ENCODE measurements at regions not wholly inside any gene's neighbourhood (a gene's known extent, or its start where the extent isn't known, plus 50 kb on each side); places are given as distances from the start of the nearest gene placed in this dataset.

DNA sequence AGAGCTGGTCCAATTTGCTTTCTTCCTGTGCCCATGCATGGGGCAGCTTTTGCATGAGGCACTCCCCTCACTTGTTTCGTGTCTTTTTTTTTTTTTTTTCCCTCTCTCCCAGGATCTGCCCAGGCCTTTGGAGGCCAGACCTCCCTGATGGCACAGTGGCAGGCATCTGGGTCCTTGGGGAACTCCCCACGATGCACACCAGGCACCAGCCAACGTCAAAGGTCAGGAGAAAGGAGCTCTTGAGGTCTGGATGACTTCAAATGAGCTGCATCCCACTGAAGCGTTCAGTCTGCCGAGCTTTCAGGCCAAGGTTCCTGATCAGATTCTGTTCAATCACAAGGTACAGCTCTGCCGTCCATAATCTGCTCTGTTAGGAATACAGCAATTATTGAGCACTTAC is 97.2 kb upstream of the CARD11 start:
- TF ChIP-seq, protein P1, sequence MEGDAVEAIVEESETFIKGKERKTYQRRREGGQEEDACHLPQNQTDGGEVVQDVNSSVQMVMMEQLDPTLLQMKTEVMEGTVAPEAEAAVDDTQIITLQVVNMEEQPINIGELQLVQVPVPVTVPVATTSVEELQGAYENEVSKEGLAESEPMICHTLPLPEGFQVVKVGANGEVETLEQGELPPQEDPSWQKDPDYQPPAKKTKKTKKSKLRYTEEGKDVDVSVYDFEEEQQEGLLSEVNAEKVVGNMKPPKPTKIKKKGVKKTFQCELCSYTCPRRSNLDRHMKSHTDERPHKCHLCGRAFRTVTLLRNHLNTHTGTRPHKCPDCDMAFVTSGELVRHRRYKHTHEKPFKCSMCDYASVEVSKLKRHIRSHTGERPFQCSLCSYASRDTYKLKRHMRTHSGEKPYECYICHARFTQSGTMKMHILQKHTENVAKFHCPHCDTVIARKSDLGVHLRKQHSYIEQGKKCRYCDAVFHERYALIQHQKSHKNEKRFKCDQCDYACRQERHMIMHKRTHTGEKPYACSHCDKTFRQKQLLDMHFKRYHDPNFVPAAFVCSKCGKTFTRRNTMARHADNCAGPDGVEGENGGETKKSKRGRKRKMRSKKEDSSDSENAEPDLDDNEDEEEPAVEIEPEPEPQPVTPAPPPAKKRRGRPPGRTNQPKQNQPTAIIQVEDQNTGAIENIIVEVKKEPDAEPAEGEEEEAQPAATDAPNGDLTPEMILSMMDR (IDR thresholded peaks at IDR 0.05), result no peak
- no peak for TF ChIP-seq POLR2A (IDR thresholded peaks at IDR 0.05)
- no peak for TF ChIP-seq EP300 (IDR thresholded peaks at IDR 0.05)

Data from gastroesophageal sphincter (tissue), 3 donors.